ENCODE measurements at regions not wholly inside any gene's neighbourhood (a gene's known extent, or its start where the extent isn't known, plus 50 kb on each side); places are given as distances from the start of the nearest gene placed in this dataset.

- Histone ChIP-seq H3K27me3 (replicated peaks; ENCODE audit: insufficient read depth, low read length) (no peaks in the 10 kb centered on the region), H3K4me3 (ENCODE audit: low read length) (no peak overlapping the region), H3K36me3 (replicated peaks; ENCODE audit: insufficient read depth, low read length) (no peaks in the 10 kb centered on the region), H4K20me1 (ENCODE audit: insufficient read depth, low read length) (no peaks in the 10 kb centered on the region), H3K9me3 (replicated peaks; ENCODE audit: insufficient read depth, low read length) (no peaks in the 10 kb centered on the region), H3K79me2 (ENCODE audit: low read length) (no peaks in the 10 kb centered on the region), H3K9ac (ENCODE audit: low read length) (no peak overlapping the region), H3K4me2 (ENCODE audit: low read depth, low read length) (no peak overlapping the region), H3K4me1 (ENCODE audit: low read length) (no peaks in the 10 kb centered on the region), H3K27ac (ENCODE audit: low read length) (no peak overlapping the region), H3K9me2 (replicated peaks; ENCODE audit: insufficient read depth, low read length) (no peaks in the 10 kb centered on the region), H2AFZ (ENCODE audit: low read length) (no peak overlapping the region), H3F3A (ENCODE audit: insufficient read depth, low read length) (no peaks in the 10 kb centered on the region)
- TF ChIP-seq CTCF (IDR thresholded peaks at IDR 0.05; ENCODE audit: low read length) (no peak), EZH2phosphoT487 (IDR thresholded peaks at IDR 0.05; ENCODE audit: low read length) (no peak), EZH2 (optimal IDR thresholded peaks at IDR 0.05; ENCODE audit: low read depth, low read length) (no peak)
- no peak for DNase-seq
Observed at GRCh38 chr3:21259896-21260295, 491.1 kb downstream of the ZNF385D start.

GRCh38 chr3:21256932-21257331 is 494.1 kb downstream of the ZNF385D start:
- H3K4me1 ChIP-seq (ENCODE audit: low read length) = no peaks in the 10 kb centered on the region
- H3K4me3 ChIP-seq (ENCODE audit: low read length) = no peak overlapping the region
- no peak overlapping the region for H3K9ac ChIP-seq (ENCODE audit: low read length)
- no peaks in the 10 kb centered on the region for H3K9me3 ChIP-seq (replicated peaks; ENCODE audit: insufficient read depth, low read length)
- no peaks in the 10 kb centered on the region for H4K20me1 ChIP-seq (ENCODE audit: insufficient read depth, low read length)
- no peaks in the 10 kb centered on the region for H3K9me2 ChIP-seq (replicated peaks; ENCODE audit: insufficient read depth, low read length)
- TF ChIP-seq CTCF (IDR thresholded peaks at IDR 0.05; ENCODE audit: low read length) = no peak
- no peak for TF ChIP-seq EZH2phosphoT487 (IDR thresholded peaks at IDR 0.05; ENCODE audit: low read length)
- H3K27me3 ChIP-seq (replicated peaks; ENCODE audit: insufficient read depth, low read length) = no peaks in the 10 kb centered on the region
- no peaks in the 10 kb centered on the region for H3K36me3 ChIP-seq (replicated peaks; ENCODE audit: insufficient read depth, low read length)
- no peaks in the 10 kb centered on the region for H3K79me2 ChIP-seq (ENCODE audit: low read length)
- H3K4me2 ChIP-seq (ENCODE audit: low read depth, low read length) = no peak overlapping the region
- no peak overlapping the region for H2AFZ ChIP-seq (ENCODE audit: low read length)
- H3F3A ChIP-seq (ENCODE audit: insufficient read depth, low read length) = no peaks in the 10 kb centered on the region
- no peak overlapping the region for H3K27ac ChIP-seq (ENCODE audit: low read length)
- DNase-seq = no peak

- no peaks in the 10 kb centered on the region for H4K20me1 ChIP-seq (ENCODE audit: insufficient read depth, low read length)
- no peak overlapping the region for H3K4me3 ChIP-seq (ENCODE audit: low read length)
- H3K9me3 ChIP-seq (replicated peaks; ENCODE audit: insufficient read depth, low read length) = no peaks in the 10 kb centered on the region
- no peak overlapping the region for H3K9ac ChIP-seq (ENCODE audit: low read length)
- H3K4me1 ChIP-seq (ENCODE audit: low read length) = no peaks in the 10 kb centered on the region
- H3K79me2 ChIP-seq (ENCODE audit: low read length) = no peaks in the 10 kb centered on the region
- no peak for DNase-seq
- H3K36me3 ChIP-seq (replicated peaks; ENCODE audit: insufficient read depth, low read length) = no peaks in the 10 kb centered on the region
- TF ChIP-seq EZH2 (optimal IDR thresholded peaks at IDR 0.05; ENCODE audit: low read depth, low read length) (no peak), CTCF (IDR thresholded peaks at IDR 0.05; ENCODE audit: low read length) (no peak), EZH2phosphoT487 (IDR thresholded peaks at IDR 0.05; ENCODE audit: low read length) (no peak)
- H2AFZ ChIP-seq (ENCODE audit: low read length) = no peak overlapping the region
- H3K4me2 ChIP-seq (ENCODE audit: low read depth, low read length) = no peak overlapping the region
- no peaks in the 10 kb centered on the region for H3K27me3 ChIP-seq (replicated peaks; ENCODE audit: insufficient read depth, low read length)
- H3K9me2 ChIP-seq (replicated peaks; ENCODE audit: insufficient read depth, low read length) = no peaks in the 10 kb centered on the region
- H3F3A ChIP-seq (ENCODE audit: insufficient read depth, low read length) = no peaks in the 10 kb centered on the region
- H3K27ac ChIP-seq (ENCODE audit: low read length) = no peak overlapping the region
Observed at GRCh38 chr3:21238661-21239060, 512.3 kb downstream of the ZNF385D start.
